BE2C (cell line): ENCODE measurements at regions not wholly inside any gene's neighbourhood (a gene's known extent, or its start where the extent isn't known, plus 50 kb on each side); places are given as distances from the start of the nearest gene placed in this dataset.

Experiments used
- DNase-seq: peaks from one replicate; pipeline ENCODE4 v3.0.0-alpha.2; 2020
- H3K27me3 ChIP-seq: fragments of 250-450 bp; sonication (Bioruptor Pico); 2 replicates; pipeline ENCODE4 v1.5.1; 2020; ENCODE audit warnings: mild to moderate bottlenecking
- H3K36me3 ChIP-seq: fragments of 250-450 bp; sonication (Bioruptor Pico); 2 replicates; pipeline ENCODE4 v1.5.1; 2020; ENCODE audit warnings: mild to moderate bottlenecking
- H3K4me1 ChIP-seq: fragments of 250-450 bp; sonication (Bioruptor Pico); 2 replicates; pipeline ENCODE4 v1.5.1; 2020
- H3K4me3 ChIP-seq: 2 replicates; pipeline ENCODE4 v1.5.1; 2011; ENCODE audit warnings: low read depth, low read length
- H3K9me3 ChIP-seq: fragments of 250-450 bp; sonication (Bioruptor Pico); 2 replicates; pipeline ENCODE4 v1.5.1; 2020
- TF ChIP-seq, protein P1 (sequence below): IDR thresholded peaks from 2 replicates; pipeline ENCODE4 v1.5.1; 2012; ENCODE audit warnings: mild to moderate bottlenecking, low read depth, low read length

GRCh38 chr12:90576707-90577106 is 378.3 kb downstream of the CCER1 start:
- TF ChIP-seq, protein P1, sequence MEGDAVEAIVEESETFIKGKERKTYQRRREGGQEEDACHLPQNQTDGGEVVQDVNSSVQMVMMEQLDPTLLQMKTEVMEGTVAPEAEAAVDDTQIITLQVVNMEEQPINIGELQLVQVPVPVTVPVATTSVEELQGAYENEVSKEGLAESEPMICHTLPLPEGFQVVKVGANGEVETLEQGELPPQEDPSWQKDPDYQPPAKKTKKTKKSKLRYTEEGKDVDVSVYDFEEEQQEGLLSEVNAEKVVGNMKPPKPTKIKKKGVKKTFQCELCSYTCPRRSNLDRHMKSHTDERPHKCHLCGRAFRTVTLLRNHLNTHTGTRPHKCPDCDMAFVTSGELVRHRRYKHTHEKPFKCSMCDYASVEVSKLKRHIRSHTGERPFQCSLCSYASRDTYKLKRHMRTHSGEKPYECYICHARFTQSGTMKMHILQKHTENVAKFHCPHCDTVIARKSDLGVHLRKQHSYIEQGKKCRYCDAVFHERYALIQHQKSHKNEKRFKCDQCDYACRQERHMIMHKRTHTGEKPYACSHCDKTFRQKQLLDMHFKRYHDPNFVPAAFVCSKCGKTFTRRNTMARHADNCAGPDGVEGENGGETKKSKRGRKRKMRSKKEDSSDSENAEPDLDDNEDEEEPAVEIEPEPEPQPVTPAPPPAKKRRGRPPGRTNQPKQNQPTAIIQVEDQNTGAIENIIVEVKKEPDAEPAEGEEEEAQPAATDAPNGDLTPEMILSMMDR, result no peak
- no peaks in the 10 kb centered on the region for H3K27me3 ChIP-seq
- no peak for DNase-seq
- no peak overlapping the region for H3K4me3 ChIP-seq
- no peaks in the 10 kb centered on the region for H3K36me3 ChIP-seq
- H3K9me3 ChIP-seq, result no peaks in the 10 kb centered on the region
- no peaks in the 10 kb centered on the region for H3K4me1 ChIP-seq

DNA sequence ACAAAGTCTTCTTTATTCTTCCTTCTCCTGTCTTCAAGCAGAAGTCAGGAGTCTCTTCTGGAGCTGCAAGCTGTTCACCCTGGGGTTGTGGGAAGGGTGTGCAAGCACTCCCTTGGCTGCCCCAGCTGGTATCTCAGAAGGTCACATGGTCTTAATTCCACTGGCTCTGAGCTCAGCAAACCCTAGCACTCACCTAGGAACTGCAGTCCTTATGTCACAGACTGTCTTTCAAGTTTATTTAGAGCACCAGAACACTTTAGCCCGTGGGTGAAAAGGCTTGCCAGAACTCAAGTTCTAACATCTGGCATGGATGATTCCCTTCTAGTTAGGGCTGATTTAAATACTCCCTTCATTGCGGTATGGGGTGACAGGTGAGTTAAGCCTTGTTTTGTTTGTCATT is 379.0 kb downstream of the CCER1 start:
- H3K36me3 ChIP-seq, result no peaks in the 10 kb centered on the region
- no peaks in the 10 kb centered on the region for H3K9me3 ChIP-seq
- peak; percentile 26 for DNase-seq
- no peak overlapping the region for H3K4me3 ChIP-seq
- H3K27me3 ChIP-seq, result no peaks in the 10 kb centered on the region
- H3K4me1 ChIP-seq, result no peaks in the 10 kb centered on the region
- TF ChIP-seq, protein P1, result no peak

- Histone ChIP-seq H3K4me1 (peaks cover under 1% of the 10 kb centered on the region), H3K27me3 (no peaks in the 10 kb centered on the region), H3K36me3 (no peaks in the 10 kb centered on the region), H3K4me3 (no peak overlapping the region), H3K9me3 (no peaks in the 10 kb centered on the region)
- DNase-seq, result no peak
- TF ChIP-seq, protein P1, result no peak
These were observed 380.3 kb downstream of the CCER1 start for GRCh38 chr12:90574676-90575075.

DNA sequence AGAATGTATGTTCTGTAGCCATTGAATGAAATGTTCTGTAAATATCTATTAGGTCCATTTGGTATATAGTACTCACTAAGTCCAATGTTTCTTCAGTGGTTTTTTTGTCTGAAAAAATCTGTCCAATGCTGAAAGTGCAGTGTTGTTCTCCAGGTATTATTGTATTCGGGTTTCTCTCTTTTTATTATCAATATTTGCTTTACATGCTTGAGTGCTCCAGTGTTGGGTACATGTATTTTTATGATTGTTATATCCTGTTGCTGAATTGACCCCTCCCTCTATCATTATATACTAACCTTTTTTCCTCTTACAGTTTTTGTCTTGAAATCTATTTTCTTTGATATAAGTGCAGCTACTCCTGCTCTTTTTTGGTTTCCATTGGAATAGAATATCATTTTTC is 382.2 kb downstream of the CCER1 start:
- Histone ChIP-seq H3K4me1 (peaks cover 6% of the 10 kb centered on the region), H3K9me3 (no peaks in the 10 kb centered on the region), H3K27me3 (no peaks in the 10 kb centered on the region), H3K36me3 (no peaks in the 10 kb centered on the region), H3K4me3 (no peak overlapping the region)
- TF ChIP-seq, protein P1, result no peak
- no peak for DNase-seq

DNA sequence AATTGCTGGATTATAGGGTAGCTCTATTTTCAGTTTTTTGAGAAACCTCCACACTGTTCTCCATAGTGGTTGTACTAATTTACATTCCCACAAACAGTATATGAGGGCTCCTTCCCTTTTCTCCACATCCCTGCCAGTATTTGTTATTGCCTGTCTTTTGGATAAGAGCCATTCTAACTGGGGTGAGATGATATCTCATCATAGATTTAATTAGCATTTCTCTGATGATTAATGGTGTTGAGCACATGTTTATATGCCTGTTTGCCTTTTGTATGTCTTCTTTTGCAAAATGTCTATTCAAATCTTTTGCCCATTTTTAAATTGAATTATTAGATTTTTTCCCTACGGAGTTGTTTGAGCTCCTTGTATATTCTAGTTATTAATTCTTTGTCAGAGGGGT is 385.3 kb downstream of the CCER1 start:
- DNase-seq, result no peak
- Histone ChIP-seq H3K36me3 (no peaks in the 10 kb centered on the region), H3K27me3 (no peaks in the 10 kb centered on the region), H3K4me3 (no peak overlapping the region), H3K9me3 (no peaks in the 10 kb centered on the region), H3K4me1 (peaks cover 6% of the 10 kb centered on the region)
- TF ChIP-seq, protein P1, result no peak

GRCh38 chr12:90562671-90563070 is 392.3 kb downstream of the CCER1 start:
- DNase-seq, result no peak
- no peaks in the 10 kb centered on the region for H3K9me3 ChIP-seq
- TF ChIP-seq, protein P1, result no peak
- H3K27me3 ChIP-seq, result no peaks in the 10 kb centered on the region
- no peaks in the 10 kb centered on the region for H3K4me1 ChIP-seq
- H3K36me3 ChIP-seq, result no peaks in the 10 kb centered on the region
- H3K4me3 ChIP-seq, result no peak overlapping the region
